ENCODE measurements at regions not wholly inside any gene's neighbourhood (a gene's known extent, or its start where the extent isn't known, plus 50 kb on each side); places are given as distances from the start of the nearest gene placed in this dataset.

DNA sequence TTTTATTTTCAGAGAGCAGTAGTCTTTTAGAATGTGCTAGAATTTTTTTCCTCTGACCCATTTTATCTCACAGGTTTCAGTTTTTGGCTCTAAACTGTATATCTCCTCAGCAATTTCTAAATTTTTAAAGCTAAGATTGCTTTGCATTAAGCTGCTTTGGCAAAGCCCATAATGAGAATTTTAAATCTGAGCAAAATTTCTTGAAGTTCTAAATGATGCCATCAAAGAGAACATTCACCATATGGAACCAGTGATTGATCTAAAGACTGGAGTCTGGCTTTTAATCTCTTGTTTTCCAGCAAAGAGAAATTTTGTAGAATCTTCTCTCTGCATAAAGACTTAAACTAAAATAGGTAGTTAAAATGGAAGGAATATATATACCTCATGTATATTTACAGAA is 313.6 kb downstream of the TBC1D32 start:
- no peak for DNase-seq
- in situ Hi-C loops (cut with HindIII; ENCODE audit: low pct_ligation_motif_present, low pct_unique_long_range_greater_than_20kb, low sequenced_read_pairs) = no loop called here

DNA sequence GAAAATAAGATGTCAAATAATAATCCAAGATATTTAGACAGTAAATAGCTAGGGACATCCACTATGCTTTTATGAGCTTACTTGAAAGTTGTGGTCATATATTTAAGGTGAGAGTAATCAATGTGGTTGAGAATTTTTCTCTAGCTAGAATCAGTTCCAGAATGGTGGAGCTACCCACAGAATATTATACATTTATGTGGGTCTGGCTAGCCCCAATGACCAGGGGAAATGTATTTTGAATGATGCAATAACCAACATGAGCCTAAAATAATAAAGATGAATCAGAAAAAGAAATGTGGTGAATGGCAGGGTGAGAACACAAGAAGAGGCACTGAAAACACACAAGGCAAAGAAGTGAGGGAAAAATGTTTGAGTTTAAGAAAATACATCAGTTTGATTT is 325.7 kb downstream of the TBC1D32 start:
- in situ Hi-C loops (cut with HindIII; ENCODE audit: low pct_ligation_motif_present, low pct_unique_long_range_greater_than_20kb, low sequenced_read_pairs) = no loop called here
- DNase-seq = no peak

DNA sequence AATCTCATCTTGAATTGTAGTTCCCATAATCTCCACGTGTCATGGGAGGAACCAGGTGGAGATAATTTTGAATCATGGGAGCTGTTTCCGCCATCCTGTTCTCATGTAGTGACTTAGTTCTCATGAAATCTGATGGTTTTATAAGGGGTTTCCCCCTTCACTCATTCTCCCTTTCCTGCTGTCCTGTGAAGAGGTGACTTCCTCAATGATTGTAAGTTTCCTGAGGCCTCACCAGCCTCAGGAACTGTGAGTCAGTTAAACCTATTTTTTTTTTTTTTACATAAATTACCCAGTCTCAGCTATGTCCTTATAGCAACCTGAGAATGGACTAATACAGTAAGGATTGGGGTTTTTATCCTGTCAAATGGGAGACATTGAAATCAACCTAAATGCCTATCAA is 328.3 kb downstream of the TBC1D32 start:
- in situ Hi-C loops (cut with HindIII; ENCODE audit: low pct_ligation_motif_present, low pct_unique_long_range_greater_than_20kb, low sequenced_read_pairs) = no loop called here
- DNase-seq = no peak

DNA sequence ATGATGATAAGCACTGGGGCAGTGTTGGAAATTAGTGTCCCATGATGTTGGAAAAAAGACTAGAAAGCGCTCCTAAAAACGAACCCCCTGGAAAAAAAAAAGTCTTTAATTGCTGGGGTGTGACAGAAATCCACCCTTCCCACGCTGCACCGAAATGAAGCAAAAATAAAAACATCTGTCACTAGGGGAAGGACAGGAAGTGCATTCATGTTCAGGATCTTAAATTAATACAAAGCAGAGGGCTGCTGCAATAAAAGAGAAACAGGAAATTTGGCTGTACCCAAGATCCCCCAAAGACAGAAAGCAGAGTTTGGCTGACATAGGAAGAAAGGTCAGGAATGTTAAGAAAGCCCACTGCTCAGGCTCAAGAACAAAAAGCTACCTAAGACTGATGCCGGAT is 333.9 kb downstream of the TBC1D32 start:
- no peak for DNase-seq
- in situ Hi-C loops (cut with HindIII; ENCODE audit: low pct_ligation_motif_present, low pct_unique_long_range_greater_than_20kb, low sequenced_read_pairs) = no loop called here

DNA sequence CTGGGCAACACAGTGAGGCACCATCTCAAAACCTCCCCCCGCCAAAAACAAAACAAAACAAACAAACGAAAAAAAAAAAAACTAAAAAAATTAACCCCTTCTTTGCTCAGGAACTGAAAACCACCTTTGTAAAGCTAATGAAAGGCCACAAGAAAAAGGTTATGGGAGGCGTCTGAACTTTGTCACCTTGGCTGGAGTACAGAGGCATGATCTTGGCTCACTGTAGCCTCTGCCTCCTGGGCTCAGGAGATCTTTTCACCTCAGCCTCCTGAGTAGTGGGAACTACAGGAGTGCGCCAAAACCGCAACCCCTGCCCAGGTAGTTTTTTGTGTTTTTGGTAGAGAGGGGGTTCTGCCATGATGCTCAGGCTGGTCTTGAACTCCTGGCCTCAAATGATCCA is 337.9 kb downstream of the TBC1D32 start:
- in situ Hi-C loops (cut with HindIII; ENCODE audit: low pct_ligation_motif_present, low pct_unique_long_range_greater_than_20kb, low sequenced_read_pairs) = no loop called here

DNA sequence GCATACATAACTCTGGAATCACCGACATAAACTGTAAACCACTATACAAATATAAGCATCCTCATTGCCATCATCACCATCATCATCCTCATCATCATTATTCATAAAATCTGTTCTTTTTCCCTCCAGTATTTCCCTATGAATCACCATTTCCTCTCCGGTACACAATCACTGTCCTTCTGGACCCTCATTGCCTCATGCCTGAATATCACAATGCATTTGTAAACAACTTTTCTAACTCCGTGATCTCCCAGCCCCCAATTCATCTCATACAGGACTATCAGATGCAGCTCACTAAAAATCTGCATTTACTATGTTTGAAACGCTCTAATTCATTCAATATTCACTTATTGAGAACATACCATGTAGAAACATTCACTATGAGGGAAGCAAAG is 339.7 kb downstream of the TBC1D32 start:
- DNase-seq = no peak
- in situ Hi-C loops (cut with HindIII; ENCODE audit: low pct_ligation_motif_present, low pct_unique_long_range_greater_than_20kb, low sequenced_read_pairs) = no loop called here

More for the DNA sequence above, 337.9 kb downstream of the TBC1D32 start:
- DNase-seq = no peak

DNA sequence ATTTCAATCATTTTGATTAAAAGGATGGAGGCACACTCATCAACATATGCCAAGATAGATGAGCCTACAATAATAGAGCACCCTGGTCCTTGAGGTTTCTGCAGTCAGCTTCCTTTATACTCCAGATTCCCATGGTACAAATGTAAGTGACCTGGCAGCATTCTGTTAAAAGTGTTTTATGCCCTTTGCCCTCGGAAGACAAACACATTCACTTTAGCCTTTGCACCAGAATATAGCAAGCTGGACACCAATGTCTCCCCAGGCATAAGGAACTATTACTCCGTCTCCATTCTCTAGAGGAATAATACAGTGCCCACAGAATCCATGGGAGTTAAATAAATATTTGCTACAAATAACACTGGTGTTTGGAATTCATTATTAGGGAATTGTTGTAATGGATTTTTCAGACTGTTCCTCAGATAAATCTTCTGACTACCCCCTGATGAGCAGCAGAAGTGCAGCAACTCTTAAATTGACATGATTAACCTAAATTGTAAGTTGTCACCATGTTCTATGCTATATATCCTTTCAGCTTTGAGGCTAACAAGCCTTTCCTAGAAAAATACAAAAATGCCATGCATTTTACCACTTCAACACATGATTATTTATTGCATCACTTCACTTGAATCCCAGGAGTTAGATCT is 340.2 kb downstream of the TBC1D32 start:
- DNase-seq = no peak
- in situ Hi-C loops (cut with HindIII; ENCODE audit: low pct_ligation_motif_present, low pct_unique_long_range_greater_than_20kb, low sequenced_read_pairs) = no loop called here

DNA sequence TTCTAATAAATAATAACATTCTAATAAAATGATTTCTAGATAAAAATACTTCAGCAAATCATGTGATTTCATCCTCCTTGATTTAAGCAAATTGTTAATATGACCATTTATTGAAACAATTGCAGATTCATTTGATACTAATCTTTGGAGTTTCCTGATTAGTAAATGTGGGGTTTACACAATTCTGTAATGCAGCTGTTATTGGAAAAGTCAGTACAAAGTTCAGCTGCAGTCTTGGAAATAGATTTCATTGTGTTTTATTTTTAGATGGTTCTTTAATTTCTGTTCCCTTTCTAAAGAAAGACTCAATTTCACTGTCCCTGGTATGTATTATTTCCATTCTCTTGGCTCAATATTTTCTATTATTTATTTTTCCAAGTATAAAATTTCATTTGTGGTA is 342.0 kb downstream of the TBC1D32 start:
- no peak for DNase-seq
- in situ Hi-C loops (cut with HindIII; ENCODE audit: low pct_ligation_motif_present, low pct_unique_long_range_greater_than_20kb, low sequenced_read_pairs) = no loop called here

DNA sequence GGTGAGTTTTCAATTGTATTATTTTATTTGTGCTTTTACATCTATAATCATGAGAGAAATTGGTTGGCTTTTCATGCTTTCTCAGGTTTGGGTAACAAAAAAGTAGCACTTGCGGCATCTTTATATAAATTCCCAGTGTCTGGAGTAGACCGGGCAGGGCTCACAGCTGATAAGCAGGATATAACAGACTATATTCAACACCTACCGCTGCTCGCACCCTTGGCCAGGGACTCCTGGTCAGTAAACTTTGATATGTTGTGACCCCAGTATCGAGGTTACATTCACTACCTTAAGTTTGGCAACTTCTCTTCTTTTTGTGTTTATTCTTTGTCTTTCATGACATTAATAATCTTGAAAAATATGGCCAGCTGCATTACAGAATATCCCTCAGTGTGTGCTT is 343.4 kb downstream of the TBC1D32 start:
- DNase-seq = no peak
- in situ Hi-C loops (cut with HindIII; ENCODE audit: low pct_ligation_motif_present, low pct_unique_long_range_greater_than_20kb, low sequenced_read_pairs) = no loop called here

DNA sequence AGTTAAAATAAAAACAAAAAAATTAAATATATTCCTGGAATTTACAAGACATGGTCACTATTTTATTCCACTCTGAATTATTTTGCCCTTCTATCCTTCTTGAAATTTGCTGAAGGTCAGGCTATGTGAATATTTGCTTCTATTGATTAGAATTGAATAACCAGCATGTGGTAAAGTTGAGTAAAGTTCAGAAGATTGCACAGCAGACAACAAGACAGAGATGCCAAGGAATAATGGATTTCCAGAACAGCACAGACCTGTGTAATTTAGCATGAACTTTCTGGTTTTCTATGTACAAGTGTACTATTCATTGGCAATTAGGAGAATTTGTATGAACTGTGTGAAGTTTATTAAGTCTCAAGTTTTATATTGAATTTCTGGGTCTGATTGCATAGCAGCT is 352.4 kb downstream of the TBC1D32 start:
- in situ Hi-C loops (cut with HindIII; ENCODE audit: low pct_ligation_motif_present, low pct_unique_long_range_greater_than_20kb, low sequenced_read_pairs) = no loop called here
- DNase-seq = no peak

DNA sequence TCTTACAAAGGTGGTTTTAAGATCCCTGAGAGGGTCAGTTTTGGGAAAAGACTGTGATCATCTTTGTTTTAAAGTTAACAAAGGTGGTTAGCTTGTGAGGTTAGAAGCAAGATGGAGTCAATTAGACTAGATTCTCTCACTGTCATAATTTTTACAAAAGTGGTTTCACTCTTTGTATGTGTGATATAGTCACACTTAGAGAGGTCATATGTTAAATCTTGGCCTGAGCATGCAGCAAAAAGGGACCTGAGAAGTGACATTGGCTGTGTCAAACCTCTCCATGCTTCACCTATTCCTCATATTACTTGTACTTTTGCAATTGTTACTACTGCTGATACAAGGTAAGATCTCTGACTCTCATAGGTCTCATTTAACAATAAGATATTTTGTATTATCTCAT is 368.0 kb downstream of the TBC1D32 start:
- in situ Hi-C loops (cut with HindIII; ENCODE audit: low pct_ligation_motif_present, low pct_unique_long_range_greater_than_20kb, low sequenced_read_pairs) = no loop called here
- DNase-seq = no peak

DNA sequence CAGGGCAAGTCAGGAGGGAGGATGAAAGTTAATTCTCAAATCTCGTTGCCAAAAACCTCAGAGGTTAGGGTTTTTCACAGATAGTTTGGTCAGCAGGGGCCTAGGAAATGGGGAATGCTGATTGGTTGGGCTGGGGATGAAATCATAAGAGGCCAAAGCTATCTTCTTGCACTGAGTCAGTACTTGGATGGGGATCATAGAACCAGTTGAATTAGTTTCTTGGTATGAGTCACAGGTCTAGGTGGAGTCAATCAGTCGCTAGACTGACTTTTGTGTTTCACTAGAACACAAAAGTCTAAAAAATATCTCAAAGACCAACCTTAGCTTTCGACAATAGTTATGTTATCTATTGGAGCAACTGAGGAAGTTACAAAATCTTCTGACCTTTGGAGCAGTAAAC is 368.5 kb downstream of the TBC1D32 start:
- no peak for DNase-seq
- in situ Hi-C loops (cut with HindIII; ENCODE audit: low pct_ligation_motif_present, low pct_unique_long_range_greater_than_20kb, low sequenced_read_pairs) = no loop called here

DNA sequence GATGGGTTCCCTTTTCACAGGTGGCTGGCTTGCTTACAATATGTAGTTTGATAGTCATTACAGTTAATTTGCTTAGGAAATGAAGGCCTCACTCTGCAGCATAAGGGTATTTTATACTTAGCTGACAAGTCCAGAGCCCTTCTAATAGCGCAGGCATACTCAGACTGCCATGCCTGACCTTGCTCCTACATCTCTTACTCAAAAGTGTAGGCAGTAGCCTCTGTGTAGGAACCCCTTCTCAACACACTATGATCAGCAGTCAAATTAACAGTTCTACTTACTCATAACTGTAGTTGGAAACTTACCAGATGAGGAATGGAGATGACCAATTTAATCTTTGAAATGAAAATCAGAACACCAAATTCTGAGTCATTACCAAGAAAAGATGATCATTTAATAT is 373.5 kb downstream of the TBC1D32 start:
- in situ Hi-C loops (cut with HindIII; ENCODE audit: low pct_ligation_motif_present, low pct_unique_long_range_greater_than_20kb, low sequenced_read_pairs) = no loop called here
- DNase-seq = no peak

DNA sequence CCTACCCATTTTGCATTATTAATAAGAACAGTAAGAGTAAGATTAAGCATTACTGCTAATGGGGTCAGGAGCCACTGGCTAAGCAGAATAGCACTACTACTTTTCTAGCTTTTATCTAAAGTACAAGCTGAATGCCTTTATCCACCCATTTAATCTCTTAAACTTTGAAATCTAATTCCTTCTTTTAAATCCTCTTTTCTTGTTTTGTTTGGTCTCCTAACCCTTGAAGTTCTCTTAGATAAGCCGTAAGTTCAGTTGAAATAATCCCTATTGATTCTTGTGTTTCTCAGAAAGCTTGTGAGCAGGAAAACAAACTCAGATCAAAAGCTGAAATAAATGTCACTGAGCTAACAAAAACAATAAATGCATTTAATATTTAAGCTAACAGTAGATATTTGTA is 380.2 kb downstream of the TBC1D32 start:
- in situ Hi-C loops (cut with HindIII; ENCODE audit: low pct_ligation_motif_present, low pct_unique_long_range_greater_than_20kb, low sequenced_read_pairs) = no loop called here
- DNase-seq = no peak

DNA sequence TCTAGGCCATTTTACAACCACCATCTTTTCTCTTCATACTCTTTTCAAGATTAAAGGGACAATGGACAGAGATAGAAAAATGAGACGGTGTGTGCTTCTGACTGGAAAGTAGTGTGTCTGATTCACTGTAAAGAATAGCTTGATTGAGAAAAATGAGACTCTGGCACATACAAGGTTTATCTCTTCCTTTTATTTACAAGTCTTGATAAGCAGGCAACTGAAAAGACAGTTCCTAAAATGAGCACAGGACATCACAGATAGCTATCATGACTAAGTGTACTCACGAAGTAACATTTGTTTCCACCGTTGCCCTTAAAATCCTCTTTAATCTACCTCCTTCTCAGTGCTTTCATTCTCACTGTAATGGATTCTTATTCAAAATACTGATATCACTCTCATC is 383.0 kb downstream of the TBC1D32 start:
- in situ Hi-C loops (cut with HindIII; ENCODE audit: low pct_ligation_motif_present, low pct_unique_long_range_greater_than_20kb, low sequenced_read_pairs) = no loop called here

DNA sequence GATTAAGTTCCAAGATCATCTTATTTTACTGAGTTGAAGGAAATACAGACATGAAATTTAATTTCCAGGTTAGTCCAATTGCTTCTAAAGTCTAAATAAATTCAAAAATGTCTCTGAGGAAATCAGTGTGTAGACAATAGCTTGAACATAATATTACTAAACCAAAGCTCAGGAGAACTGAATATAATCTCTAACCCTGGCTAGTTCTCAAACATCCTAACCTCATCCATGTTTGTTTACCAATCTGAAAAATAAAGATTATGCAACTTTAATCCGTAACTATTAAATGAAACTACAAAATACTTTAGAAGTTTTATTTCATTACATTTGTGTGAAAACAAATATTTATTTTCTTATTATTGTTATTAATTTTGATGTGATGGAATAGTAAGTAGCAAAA is 387.2 kb downstream of the TBC1D32 start:
- in situ Hi-C loops (cut with HindIII; ENCODE audit: low pct_ligation_motif_present, low pct_unique_long_range_greater_than_20kb, low sequenced_read_pairs) = no loop called here
- no peak for DNase-seq

More for the DNA sequence above, 383.0 kb downstream of the TBC1D32 start:
- DNase-seq = no peak

DNA sequence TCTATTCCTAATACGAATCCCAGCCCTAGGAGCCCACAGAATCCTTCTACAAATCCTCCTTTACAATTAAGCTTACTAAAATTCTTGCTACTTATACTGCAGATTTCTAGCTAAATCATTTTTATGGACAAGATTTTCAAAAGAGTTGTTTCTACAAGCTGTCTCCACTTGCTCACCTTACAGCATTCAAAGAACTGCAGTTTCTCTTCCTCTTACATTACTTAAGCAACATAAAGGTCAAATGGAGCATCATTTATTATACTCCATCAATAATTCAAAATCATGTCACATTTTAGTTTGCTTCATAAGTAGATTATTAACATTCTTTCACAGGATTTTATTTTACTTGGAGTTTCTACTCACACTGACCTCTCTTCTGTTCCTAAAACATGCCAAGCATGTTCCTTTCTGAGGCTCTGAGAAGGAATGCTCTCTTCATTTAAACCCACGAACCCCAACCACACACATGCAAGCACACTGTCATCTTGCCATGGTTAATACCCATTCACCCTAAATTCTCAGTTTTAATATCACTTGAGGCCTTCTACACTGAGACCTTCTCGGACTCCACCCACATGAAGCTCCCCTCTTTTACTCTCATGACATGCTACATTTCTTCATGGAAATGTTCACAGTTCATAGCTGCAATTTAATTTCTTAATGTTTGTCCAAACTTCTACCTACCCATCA is 388.2 kb downstream of the TBC1D32 start:
- in situ Hi-C loops (cut with HindIII; ENCODE audit: low pct_ligation_motif_present, low pct_unique_long_range_greater_than_20kb, low sequenced_read_pairs) = no loop called here
- DNase-seq = no peak

DNA sequence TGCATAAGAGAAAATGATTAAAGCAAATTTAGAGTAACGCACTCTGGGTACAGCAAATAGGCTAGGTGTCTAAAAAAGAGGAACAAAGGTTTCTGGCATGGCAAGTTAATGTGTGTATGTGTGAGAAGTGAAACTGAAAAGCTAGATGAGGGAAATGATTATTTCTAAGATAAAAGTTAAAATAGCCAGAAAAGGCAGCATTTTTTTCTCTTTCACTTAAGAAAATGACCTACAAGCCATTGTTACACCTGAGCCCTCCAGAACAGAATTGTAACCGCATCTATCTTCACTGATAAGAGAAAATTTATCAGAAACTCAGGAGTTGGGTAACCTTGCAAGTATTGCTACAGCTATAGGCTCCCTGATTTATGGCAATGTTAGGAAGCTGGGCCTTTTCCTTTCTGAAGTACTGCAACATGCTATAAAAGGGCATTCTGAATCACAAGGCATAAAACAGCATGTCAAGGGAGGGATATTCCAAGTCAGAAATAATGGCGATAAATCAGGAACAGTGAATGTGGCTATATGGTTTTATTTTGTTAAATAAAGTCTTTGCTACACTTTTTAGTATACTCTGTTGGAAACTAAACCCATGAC is 395.3 kb downstream of the TBC1D32 start:
- no peak for DNase-seq
- in situ Hi-C loops (cut with HindIII; ENCODE audit: low pct_ligation_motif_present, low pct_unique_long_range_greater_than_20kb, low sequenced_read_pairs) = no loop called here

DNA sequence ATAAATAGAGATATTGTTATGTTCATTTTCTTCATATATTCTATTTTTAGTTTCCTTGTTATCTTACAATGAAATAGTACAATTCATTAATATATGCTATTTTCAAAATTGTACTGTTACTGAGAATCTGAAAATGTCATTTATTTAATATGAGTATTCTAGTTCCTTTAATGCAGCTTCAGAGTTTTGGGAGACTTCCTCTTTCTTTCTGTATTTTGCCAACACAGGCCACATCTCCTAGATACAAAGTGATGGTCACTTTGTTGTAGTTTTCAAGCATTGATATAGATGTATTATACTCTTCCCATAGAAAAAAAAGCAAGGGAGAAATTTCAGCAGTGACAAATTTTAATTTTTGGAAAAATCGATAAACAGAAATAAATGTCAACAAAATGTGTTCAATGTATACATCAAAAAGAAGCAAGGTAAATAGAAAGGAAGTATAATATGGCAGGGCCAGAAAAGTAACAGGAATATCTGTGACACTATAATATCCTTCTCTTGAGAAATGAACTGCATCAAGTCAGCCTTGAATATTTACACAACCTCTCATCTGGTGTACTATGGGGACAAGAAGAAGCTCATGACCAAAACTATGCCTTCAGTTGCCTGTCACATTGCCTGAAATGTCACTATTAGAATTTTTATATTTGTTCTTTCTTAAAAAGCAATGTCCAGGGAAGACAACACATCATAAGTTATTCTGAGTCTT is 396.0 kb downstream of the TBC1D32 start:
- in situ Hi-C loops (cut with HindIII; ENCODE audit: low pct_ligation_motif_present, low pct_unique_long_range_greater_than_20kb, low sequenced_read_pairs) = no loop called here
- no peak for DNase-seq

DNA sequence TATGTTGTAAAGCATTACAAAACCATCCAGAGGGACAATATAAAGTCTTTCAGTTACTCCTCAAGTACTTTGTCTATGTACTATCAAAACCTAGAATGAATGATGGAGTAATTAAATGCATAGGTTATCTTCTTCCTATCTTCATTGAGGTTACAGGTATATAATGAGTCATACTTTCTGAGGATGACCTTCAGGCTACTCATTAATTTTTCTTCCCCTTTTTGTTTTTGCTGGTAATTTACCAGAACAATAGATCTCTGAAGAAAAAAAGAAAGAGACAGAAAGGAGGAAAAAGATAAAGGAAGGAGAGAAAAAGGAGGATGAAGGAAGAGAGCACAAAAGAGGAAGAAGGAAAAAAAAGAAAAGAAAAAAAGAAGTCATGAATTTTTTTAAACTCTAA is 398.4 kb downstream of the TBC1D32 start:
- DNase-seq = no peak
- in situ Hi-C loops (cut with HindIII; ENCODE audit: low pct_ligation_motif_present, low pct_unique_long_range_greater_than_20kb, low sequenced_read_pairs) = no loop called here
